Thyroid gland (tissue), 4 donors: ENCODE measurements at regions not wholly inside any gene's neighbourhood (a gene's known extent, or its start where the extent isn't known, plus 50 kb on each side); places are given as distances from the start of the nearest gene placed in this dataset.

Experiments
- POLR2A ChIP-seq, 2 donors: fragments of 450-650 bp; IDR thresholded peaks; one replicate each; pipeline ENCODE4 v1.6.1; 2017; ENCODE audit warnings: antibody characterized with exemption in 2 of 2, mild to moderate bottlenecking in 2 of 2, moderate library complexity in 1 of 2
- TF ChIP-seq, protein P1 (sequence below), 6 experiments: fragments of 200-600 bp in 3 of 6; fragments of 450-650 bp in 3 of 6; sonication (generic) in 3 of 6; IDR thresholded peaks; one replicate each; pipeline ENCODE4 v1.5.1; 2016 to 2019; ENCODE audit warnings: antibody characterized with exemption in 6 of 6, mild to moderate bottlenecking in 2 of 6, inconsistent platforms in 1 of 6, moderate library complexity in 1 of 6

DNA sequence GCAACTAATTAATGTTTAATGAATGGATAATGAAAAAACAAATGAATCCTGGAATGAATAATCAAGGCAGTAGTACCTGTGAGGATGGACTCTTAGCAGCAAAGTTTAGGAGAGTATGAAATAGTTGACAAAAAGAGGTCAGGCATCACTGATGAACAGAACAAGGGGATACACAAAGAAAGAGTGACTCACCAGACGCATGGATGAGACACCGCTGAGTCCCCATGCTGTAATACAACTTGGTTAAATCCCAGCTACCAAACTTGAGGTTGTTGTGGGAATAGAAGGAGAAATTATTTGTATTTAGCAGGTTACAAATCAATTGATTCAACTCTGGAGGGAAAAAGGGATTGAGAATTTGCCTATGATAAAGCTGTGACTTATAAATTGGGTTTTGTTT is 976.9 kb upstream of the TENM4 start:
- TF ChIP-seq, protein P1, sequence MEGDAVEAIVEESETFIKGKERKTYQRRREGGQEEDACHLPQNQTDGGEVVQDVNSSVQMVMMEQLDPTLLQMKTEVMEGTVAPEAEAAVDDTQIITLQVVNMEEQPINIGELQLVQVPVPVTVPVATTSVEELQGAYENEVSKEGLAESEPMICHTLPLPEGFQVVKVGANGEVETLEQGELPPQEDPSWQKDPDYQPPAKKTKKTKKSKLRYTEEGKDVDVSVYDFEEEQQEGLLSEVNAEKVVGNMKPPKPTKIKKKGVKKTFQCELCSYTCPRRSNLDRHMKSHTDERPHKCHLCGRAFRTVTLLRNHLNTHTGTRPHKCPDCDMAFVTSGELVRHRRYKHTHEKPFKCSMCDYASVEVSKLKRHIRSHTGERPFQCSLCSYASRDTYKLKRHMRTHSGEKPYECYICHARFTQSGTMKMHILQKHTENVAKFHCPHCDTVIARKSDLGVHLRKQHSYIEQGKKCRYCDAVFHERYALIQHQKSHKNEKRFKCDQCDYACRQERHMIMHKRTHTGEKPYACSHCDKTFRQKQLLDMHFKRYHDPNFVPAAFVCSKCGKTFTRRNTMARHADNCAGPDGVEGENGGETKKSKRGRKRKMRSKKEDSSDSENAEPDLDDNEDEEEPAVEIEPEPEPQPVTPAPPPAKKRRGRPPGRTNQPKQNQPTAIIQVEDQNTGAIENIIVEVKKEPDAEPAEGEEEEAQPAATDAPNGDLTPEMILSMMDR (IDR thresholded peaks at IDR 0.05): no peak
- no peak for TF ChIP-seq POLR2A (IDR thresholded peaks at IDR 0.05)
